H1 (cell line): ENCODE measurements at regions not wholly inside any gene's neighbourhood (a gene's known extent, or its start where the extent isn't known, plus 50 kb on each side); places are given as distances from the start of the nearest gene placed in this dataset.

Experiments
- CTCF ChIA-PET: fragments of 300-600 bp; sonication (Branson Sonifier 250); formaldehyde crosslinking; loops from one replicate; lab custom pipeline; 2021; ENCODE audit not compliant: partially characterized antibody; lab: Charles Lee
- POLR2A ChIA-PET: fragments of 300-600 bp; sonication (Branson Sonifier 250); formaldehyde crosslinking; loops from one replicate; lab custom pipeline; 2021; ENCODE audit warnings: inconsistent platforms; ENCODE audit not compliant: partially characterized antibody; lab: Charles Lee
- DNase-seq, 2 experiments: peaks; one replicate each; pipeline versions ENCODE4 v3.0.0 to v3.0.0-alpha.2; 2010 to 2022; ENCODE audit warnings: low spot score in 2 of 2, low read depth in 1 of 2, mixed read lengths in 1 of 2
- FAIRE-seq: peaks from 2 replicates; lab custom pipeline; 2011; peaks lifted over from hg19 to GRCh38; lab: Jason Lieb, UNC
- H2AFZ ChIP-seq: 2 replicates; pipeline ENCODE4 v1.8.1; 2012; ENCODE audit warnings: low read length, inconsistent platforms
- H2AK5ac ChIP-seq: 2 replicates; pipeline ENCODE4 v1.6.1; 2013; ENCODE audit warnings: low read depth, low read length
- H2BK120ac ChIP-seq: replicated peaks from 2 replicates; pipeline ENCODE3; 2013; ENCODE audit warnings: low read depth, low read length, inconsistent platforms
- H2BK12ac ChIP-seq: 2 replicates; pipeline ENCODE4 v1.6.1; 2013; ENCODE audit warnings: low read depth, low read length
- H2BK15ac ChIP-seq: 2 replicates; pipeline ENCODE4 v1.6.1; 2013; ENCODE audit warnings: low read length
- H2BK20ac ChIP-seq: 2 replicates; pipeline ENCODE4 v1.6.1; 2013; ENCODE audit warnings: low read length
- H2BK5ac ChIP-seq: 2 replicates; pipeline ENCODE4 v1.6.1; 2013; ENCODE audit warnings: low read depth, low read length
- H3K14ac ChIP-seq: 2 replicates; pipeline ENCODE4 v1.6.1; 2013; ENCODE audit warnings: inconsistent platforms; ENCODE audit not compliant: insufficient read length
- H3K18ac ChIP-seq: 2 replicates; pipeline ENCODE4 v1.6.1; 2013; ENCODE audit warnings: low read length; ENCODE audit errors: extremely low read depth
- H3K23ac ChIP-seq: 2 replicates; pipeline ENCODE4 v1.6.1; 2013; ENCODE audit warnings: inconsistent platforms; ENCODE audit not compliant: insufficient read length
- H3K23me2 ChIP-seq: 2 replicates; pipeline ENCODE4 v1.6.1; 2013; ENCODE audit warnings: low read depth, low read length
- H3K27ac ChIP-seq: 2 replicates; pipeline ENCODE4 v1.6.1; 2011; ENCODE audit warnings: low read depth, low read length, inconsistent platforms
- H3K27me3 ChIP-seq, 4 experiments: replicated peaks in 1 of 4; 1 replicate in 1 of 4; 2 replicates in 3 of 4; pipeline versions ENCODE4 v1.6.1 to v1.8.1; 2011 to 2013; ENCODE audit warnings: low read length in 3 of 4, mild to moderate bottlenecking in 3 of 4, inconsistent platforms in 2 of 4, mixed read lengths in 2 of 4, moderate library complexity in 1 of 4; ENCODE audit not compliant: control insufficient read depth in 3 of 4, insufficient read depth in 3 of 4; ENCODE audit errors: extremely low read depth in 1 of 4
- H3K36me3 ChIP-seq, 4 experiments: 2 replicates each; pipeline versions ENCODE4 v1.6.1 to v1.8.1; 2011 to 2013; ENCODE audit warnings: mild to moderate bottlenecking in 4 of 4, low read length in 3 of 4, moderate library complexity in 2 of 4, control low read depth in 1 of 4, inconsistent platforms in 1 of 4; ENCODE audit not compliant: insufficient read depth in 4 of 4, control insufficient read depth in 2 of 4
- H3K4ac ChIP-seq: replicated peaks from 2 replicates; pipeline ENCODE3; 2013; ENCODE audit warnings: low read length, low read depth, mixed read lengths, inconsistent platforms; ENCODE audit not compliant: insufficient read length
- H3K4me1 ChIP-seq, 4 experiments: replicated peaks in 1 of 4; 1 replicate in 1 of 4; 2 replicates in 3 of 4; pipeline versions ENCODE4 v1.6.1 to v1.8.1; 2011 to 2013; ENCODE audit warnings: low read length in 3 of 4, inconsistent platforms in 2 of 4, mixed read lengths in 1 of 4; ENCODE audit not compliant: insufficient read depth in 4 of 4, control insufficient read depth in 3 of 4
- H3K4me2 ChIP-seq, 2 experiments: 2 replicates each; pipeline versions ENCODE4 v1.6.1 to v1.8.1; 2011 to 2013; ENCODE audit warnings: low read depth in 2 of 2, low read length in 2 of 2, control low read depth in 1 of 2, inconsistent platforms in 1 of 2, mild to moderate bottlenecking in 1 of 2; ENCODE audit not compliant: insufficient read depth in 1 of 2
- H3K4me3 ChIP-seq, 4 experiments: fragments of 200-600, 300-600 bp in 1 of 4; sonication (generic), shearing (Covaris generic), sonication (Bioruptor Twin) in 1 of 4; 2 replicates each; pipeline versions ENCODE4 v1.5.1 to v1.8.1; 2011 to 2016; ENCODE audit warnings: low read length in 4 of 4, low read depth in 3 of 4, control low read depth in 2 of 4, inconsistent platforms in 2 of 4, mild to moderate bottlenecking in 2 of 4, mixed read lengths in 1 of 4, moderate library complexity in 1 of 4; ENCODE audit not compliant: insufficient read depth in 2 of 4; ENCODE audit errors: extremely low read depth in 1 of 4
- H3K56ac ChIP-seq: replicated peaks from 2 replicates; pipeline ENCODE3; 2013; ENCODE audit warnings: low read depth, mild to moderate bottlenecking, mixed read lengths, low read length, inconsistent platforms; ENCODE audit not compliant: insufficient read length
- H3K79me1 ChIP-seq: 2 replicates; pipeline ENCODE4 v1.6.1; 2013; ENCODE audit warnings: low read depth, low read length, control low read depth
- H3K79me2 ChIP-seq, 2 experiments: 2 replicates each; pipeline versions ENCODE4 v1.6.1 to v1.8.1; 2012 to 2013; ENCODE audit warnings: low read length in 2 of 2, mild to moderate bottlenecking in 2 of 2, inconsistent platforms in 1 of 2; ENCODE audit not compliant: insufficient read depth in 2 of 2, control insufficient read depth in 1 of 2
- H3K9ac ChIP-seq, 4 experiments: replicated peaks in 1 of 4; 1 replicate in 1 of 4; 2 replicates in 3 of 4; pipeline versions ENCODE4 v1.6.1 to v1.8.1; 2011 to 2013; ENCODE audit warnings: low read depth in 3 of 4, low read length in 3 of 4, control low read depth in 2 of 4, mild to moderate bottlenecking in 2 of 4, moderate library complexity in 2 of 4, inconsistent platforms in 1 of 4; ENCODE audit errors: extremely low read depth in 1 of 4
- H3K9me3 ChIP-seq, 2 experiments: 2 replicates each; pipeline versions ENCODE4 v1.6.1 to v1.8.1; 2012 to 2013; ENCODE audit warnings: mild to moderate bottlenecking in 2 of 2, moderate library complexity in 2 of 2, control low read depth in 1 of 2, inconsistent platforms in 1 of 2, low read depth in 1 of 2, low read length in 1 of 2, mixed read lengths in 1 of 2; ENCODE audit not compliant: insufficient read depth in 2 of 2
- H4K20me1 ChIP-seq, 2 experiments: replicated peaks in 1 of 2; 2 replicates each; pipeline versions ENCODE3 to v1.8.1; 2011 to 2013; ENCODE audit warnings: inconsistent platforms in 2 of 2, low read length in 2 of 2, mild to moderate bottlenecking in 1 of 2; ENCODE audit not compliant: insufficient read depth in 2 of 2, control insufficient read depth in 1 of 2
- H4K5ac ChIP-seq: 2 replicates; pipeline ENCODE4 v1.6.1; 2013; ENCODE audit warnings: low read length, low read depth, mixed read lengths, inconsistent platforms; ENCODE audit not compliant: insufficient read length
- H4K8ac ChIP-seq: 2 replicates; pipeline ENCODE4 v1.8.0; 2013; ENCODE audit warnings: mild to moderate bottlenecking, moderate library complexity, low read length, inconsistent platforms; ENCODE audit not compliant: insufficient read depth; ENCODE audit errors: extremely low read depth
- H4K91ac ChIP-seq: replicated peaks from 2 replicates; pipeline ENCODE3; 2013; ENCODE audit warnings: low read length, mixed read lengths, inconsistent platforms; ENCODE audit not compliant: insufficient read length
- ATF3 ChIP-seq: IDR thresholded peaks from 2 replicates; pipeline ENCODE4 v1.6.1; 2011; ENCODE audit warnings: low read depth, mild to moderate bottlenecking, low read length; ENCODE audit not compliant: insufficient read depth
- CREB1 ChIP-seq: IDR thresholded peaks from 2 replicates; pipeline ENCODE4 v1.6.1; 2012; ENCODE audit warnings: inconsistent platforms
- CTBP2 ChIP-seq: IDR thresholded peaks from 2 replicates; pipeline ENCODE4 v1.7.0; 2011; ENCODE audit warnings: borderline replicate concordance, mild to moderate bottlenecking, moderate library complexity, mixed read lengths, low read length; ENCODE audit not compliant: insufficient read depth, insufficient read length
- JUN ChIP-seq: IDR thresholded peaks from 2 replicates; pipeline ENCODE4 v1.6.1; 2011; ENCODE audit warnings: low read depth, mild to moderate bottlenecking, improper control_type of control experiment, low read length
- KDM4A ChIP-seq: IDR thresholded peaks from one replicate; pipeline ENCODE4 v1.7.1; 2012; ENCODE audit warnings: low read depth, mild to moderate bottlenecking, moderate library complexity, low read length, inconsistent platforms; ENCODE audit not compliant: severe bottlenecking
- KDM5A ChIP-seq: fragments of 200-600 bp; IDR thresholded peaks from 2 replicates; pipeline ENCODE4 v1.7.1; 2012; ENCODE audit warnings: mild to moderate bottlenecking, low read length, inconsistent platforms, mixed read lengths
- MAX ChIP-seq: IDR thresholded peaks from 2 replicates; pipeline ENCODE4 v1.6.1; 2012; ENCODE audit warnings: inconsistent platforms
- POU5F1 ChIP-seq: IDR thresholded peaks from 2 replicates; pipeline ENCODE4 v1.6.1; 2011; ENCODE audit warnings: low read depth, mild to moderate bottlenecking, low read length, moderate library complexity
- RBBP5 ChIP-seq: IDR thresholded peaks from 2 replicates; pipeline ENCODE4 v1.7.1; 2012; ENCODE audit warnings: low read depth, mild to moderate bottlenecking, inconsistent platforms, low read length, moderate library complexity, borderline replicate concordance
- SP4 ChIP-seq: IDR thresholded peaks from 2 replicates; pipeline ENCODE4 v1.6.1; 2012; ENCODE audit warnings: low read length, inconsistent platforms
- SRF ChIP-seq: IDR thresholded peaks from 2 replicates; pipeline ENCODE4 v1.6.1; 2011; ENCODE audit warnings: mild to moderate bottlenecking, low read depth, low read length, moderate library complexity
- ZNF274 ChIP-seq: IDR thresholded peaks from 2 replicates; pipeline ENCODE4 v1.7.0; 2012; ENCODE audit warnings: low read length, borderline replicate concordance; ENCODE audit errors: extremely low read depth
- WGBS, 2 experiments: shearing (Covaris generic) in 1 of 2; methylation state at CpG; one replicate each; pipeline versions ENCODE4 v1.1.6 to v1.1.7; 2013 to 2015; ENCODE audit warnings: low lambda C conversion rate in 2 of 2, mixed read lengths in 2 of 2, inconsistent platforms in 1 of 2, low coverage in 1 of 2, missing lambda C conversion rate in 1 of 2; ENCODE audit not compliant: insufficient replicate concordance in 2 of 2, insufficient coverage in 1 of 2, insufficient read length in 1 of 2; ENCODE audit errors: extremely low coverage in 1 of 2, missing lambda C conversion rate in 1 of 2; 5-methylcytosine and 5-hydroxymethylcytosine counted together

GRCh38 chr3:181791056-181791955 is 79.6 kb downstream of the SOX2 start:
- no peak for FAIRE-seq
- H2AFZ ChIP-seq = no peak overlapping the region
- TF ChIP-seq JUN = no peak
- no peak for TF ChIP-seq SP4
- no peak for TF ChIP-seq KDM5A
- TF ChIP-seq MAX = no peak
- TF ChIP-seq ATF3 = no peak
- TF ChIP-seq RBBP5 = no peak
- TF ChIP-seq SRF = no peak
- no peak for TF ChIP-seq CTBP2
- TF ChIP-seq ZNF274 = no peak
- no peak for TF ChIP-seq KDM4A
- TF ChIP-seq POU5F1 = no peak
- TF ChIP-seq CREB1 = no peak

More at GRCh38 chr3:181791056-181791955, 79.6 kb downstream of the SOX2 start:
- H2BK5ac ChIP-seq = no peak overlapping the region
- no peak overlapping the region for H3K4me2 ChIP-seq
- H2BK20ac ChIP-seq = no peak overlapping the region
- no peaks in the 10 kb centered on the region; a peak in 1 of 7 replicates for H3K27me3 ChIP-seq
- no peaks in the 10 kb centered on the region for H3K79me1 ChIP-seq
- no peaks in the 10 kb centered on the region for H3K79me2 ChIP-seq
- H4K5ac ChIP-seq = no peak overlapping the region
- no peak overlapping the region for H3K23ac ChIP-seq
- H3K56ac ChIP-seq = no peak overlapping the region
- ChIA-PET CTCF (interaction anchor here (0.7 to 1.2 kb wide), 2 partner anchors 35 to 103 kb away, joined by 3 to 4 read pairs; no protein-coding TSS in a partner anchor), POLR2A (no interaction called here)
- no peak overlapping the region for H3K27ac ChIP-seq
- no peaks in the 10 kb centered on the region for H4K20me1 ChIP-seq
- H2BK12ac ChIP-seq = no peak overlapping the region
- H3K9me3 ChIP-seq = no peaks in the 10 kb centered on the region
- H4K8ac ChIP-seq = no peak overlapping the region
- peaks cover 0 to 7% (median 1%) of the 10 kb centered on the region in 4 experiments; a peak in 2 of 7 replicates for H3K4me1 ChIP-seq
- DNase-seq = no peak
- no peak overlapping the region for H3K18ac ChIP-seq
- H4K91ac ChIP-seq = no peak overlapping the region
- no peak overlapping the region for H2BK15ac ChIP-seq
- H3K4me3 ChIP-seq = no peak overlapping the region
- no peaks in the 10 kb centered on the region for H3K36me3 ChIP-seq
- no peak overlapping the region for H3K14ac ChIP-seq
- no peaks in the 10 kb centered on the region for H3K23me2 ChIP-seq
- 84% methylated on average over 6 of the region's 7 CpGs; no CpG with 5 or more reads in 1 of the 2 experiments for WGBS, 2 experiments
- H2AK5ac ChIP-seq = no peak overlapping the region
- no peak overlapping the region for H2BK120ac ChIP-seq
- no peak overlapping the region for H3K9ac ChIP-seq
- no peak overlapping the region for H3K4ac ChIP-seq
